ENCODE measurements at regions not wholly inside any gene's neighbourhood (a gene's known extent, or its start where the extent isn't known, plus 50 kb on each side); places are given as distances from the start of the nearest gene placed in this dataset.

GRCh38 chr10:123357421-123357930 is 203.3 kb downstream of the BUB3 start:
- H4K8ac ChIP-seq (replicated peaks; ENCODE audit: insufficient read length, low read depth, low read length): no peak overlapping the region
- TF ChIP-seq, protein P1, sequence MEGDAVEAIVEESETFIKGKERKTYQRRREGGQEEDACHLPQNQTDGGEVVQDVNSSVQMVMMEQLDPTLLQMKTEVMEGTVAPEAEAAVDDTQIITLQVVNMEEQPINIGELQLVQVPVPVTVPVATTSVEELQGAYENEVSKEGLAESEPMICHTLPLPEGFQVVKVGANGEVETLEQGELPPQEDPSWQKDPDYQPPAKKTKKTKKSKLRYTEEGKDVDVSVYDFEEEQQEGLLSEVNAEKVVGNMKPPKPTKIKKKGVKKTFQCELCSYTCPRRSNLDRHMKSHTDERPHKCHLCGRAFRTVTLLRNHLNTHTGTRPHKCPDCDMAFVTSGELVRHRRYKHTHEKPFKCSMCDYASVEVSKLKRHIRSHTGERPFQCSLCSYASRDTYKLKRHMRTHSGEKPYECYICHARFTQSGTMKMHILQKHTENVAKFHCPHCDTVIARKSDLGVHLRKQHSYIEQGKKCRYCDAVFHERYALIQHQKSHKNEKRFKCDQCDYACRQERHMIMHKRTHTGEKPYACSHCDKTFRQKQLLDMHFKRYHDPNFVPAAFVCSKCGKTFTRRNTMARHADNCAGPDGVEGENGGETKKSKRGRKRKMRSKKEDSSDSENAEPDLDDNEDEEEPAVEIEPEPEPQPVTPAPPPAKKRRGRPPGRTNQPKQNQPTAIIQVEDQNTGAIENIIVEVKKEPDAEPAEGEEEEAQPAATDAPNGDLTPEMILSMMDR (conservative IDR thresholded peaks at IDR 0.05): no peak
- no peak overlapping the region for H2BK15ac ChIP-seq (ENCODE audit: low read depth, low read length)
- Mint-ChIP-seq H3K27me3 (ENCODE audit: low read depth) (peaks cover 6% of the 10 kb centered on the region), H3K27ac (peak overlapping the region in 1 of 3 experiments; percentile 92; a peak in 3 of 7 replicates), H3K4me3 (peak overlapping the region in 1 of 2 experiments; percentile 56; a peak in 2 of 5 replicates), H3K36me3 (ENCODE audit: insufficient read depth in 1 of 3, low read depth in 3 of 3) (no peaks in the 10 kb centered on the region; a peak in 1 of 7 replicates), H3K9me3 (no peaks in the 10 kb centered on the region), H3K4me1 (peaks cover 25 to 45% of the 10 kb centered on the region in 2 experiments)
- no peaks in the 10 kb centered on the region; the same call in 1 of the 2 replicates for H3K4me1 ChIP-seq (ENCODE audit: insufficient read depth, low read length)
- H4K20me1 ChIP-seq (ENCODE audit: control insufficient read depth, insufficient read depth, insufficient read length): no peaks in the 10 kb centered on the region
- H2BK12ac ChIP-seq (ENCODE audit: insufficient read length, low read depth, low read length): no peak overlapping the region
- H4K5ac ChIP-seq (ENCODE audit: insufficient read length, low read depth, low read length): no peak overlapping the region
- no peak overlapping the region for H3K27ac ChIP-seq (ENCODE audit: insufficient read length, low read depth, low read length)
- no peak overlapping the region for H3K9ac ChIP-seq (ENCODE audit: extremely low read depth, insufficient read length, low read length)
- no CpG with 5 or more reads among the region's 17 CpGs for WGBS (ENCODE audit: extremely low coverage, insufficient read length, low lambda C conversion rate)
- no peaks in the 10 kb centered on the region for H3K79me2 ChIP-seq (ENCODE audit: insufficient read depth, low read length)
- no peaks in the 10 kb centered on the region for H3K79me1 ChIP-seq (ENCODE audit: insufficient read depth, low read depth, low read length, poor library complexity, severe bottlenecking)
- H3K23me2 ChIP-seq (ENCODE audit: insufficient read length, low read depth, low read length, poor library complexity, severe bottlenecking): no peaks in the 10 kb centered on the region
- H3K27me3 ChIP-seq (ENCODE audit: insufficient read depth, low read length): no peaks in the 10 kb centered on the region
- no peak overlapping the region for H3K4me2 ChIP-seq (ENCODE audit: insufficient read depth, insufficient read length, low read length)
- H3K9me3 ChIP-seq (ENCODE audit: control insufficient read depth, low read depth, low read length): no peaks in the 10 kb centered on the region
- no peak overlapping the region for H3K18ac ChIP-seq (ENCODE audit: insufficient read length, low read depth, low read length)
- no peak overlapping the region for H3T11ph ChIP-seq (ENCODE audit: low read length)
- no peak overlapping the region for H2AFZ ChIP-seq (ENCODE audit: low read length)
- no peak overlapping the region for H2BK20ac ChIP-seq (ENCODE audit: low read depth, low read length, poor library complexity, severe bottlenecking)
- no peak overlapping the region for H2AK5ac ChIP-seq (ENCODE audit: insufficient read length, low read length)
- no peak overlapping the region for H3K4ac ChIP-seq (ENCODE audit: low read depth, low read length)
- no peak overlapping the region for H2BK120ac ChIP-seq (ENCODE audit: low read depth, low read length, poor library complexity, severe bottlenecking)
- no peak overlapping the region for H4K91ac ChIP-seq (ENCODE audit: insufficient read length, low read depth, low read length)
- no peak overlapping the region for H3K14ac ChIP-seq (ENCODE audit: insufficient read depth, low read length)
- H3K23ac ChIP-seq (ENCODE audit: insufficient read length, low read depth, low read length): no peak overlapping the region
- H3K56ac ChIP-seq (ENCODE audit: insufficient read length, low read depth, low read length): no peak overlapping the region
- DNase-seq: no peak
- no peak overlapping the region for H2BK5ac ChIP-seq (ENCODE audit: insufficient read length, low read length)

Data from H9 (cell line).